ENCODE measurements at regions not wholly inside any gene's neighbourhood (a gene's known extent, or its start where the extent isn't known, plus 50 kb on each side); places are given as distances from the start of the nearest gene placed in this dataset.

GRCh38 chr19:31601855-31602254 lies 252.6 kb upstream of the TSHZ3 start:
- DNase-seq (ENCODE audit: low read depth), result no peak

- no peak for DNase-seq (ENCODE audit: low read depth)
Observed at GRCh38 chr19:31602548-31602947, 253.3 kb upstream of the TSHZ3 start.

GRCh38 chr19:31604493-31605040 lies 255.3 kb upstream of the TSHZ3 start:
- DNase-seq (ENCODE audit: low read depth), result no peak

- no peak for DNase-seq (ENCODE audit: low read depth)
Observed at GRCh38 chr19:31610018-31610417, 260.8 kb upstream of the TSHZ3 start.

- DNase-seq (ENCODE audit: low read depth), result no peak
Observed at GRCh38 chr19:31611046-31611877, 262.0 kb upstream of the TSHZ3 start.

GRCh38 chr19:31612873-31613272 lies 263.6 kb upstream of the TSHZ3 start:
- DNase-seq (ENCODE audit: low read depth), result no peak

- no peak for DNase-seq (ENCODE audit: low read depth)
Observed at GRCh38 chr19:31613683-31614219, 264.5 kb upstream of the TSHZ3 start.

- DNase-seq (ENCODE audit: low read depth), result no peak
Observed at GRCh38 chr19:31616031-31616430, 266.8 kb upstream of the TSHZ3 start.

GRCh38 chr19:31617010-31617585 lies 267.9 kb upstream of the TSHZ3 start:
- no peak for DNase-seq (ENCODE audit: low read depth)

GRCh38 chr19:31625056-31625455 lies 275.8 kb upstream of the TSHZ3 start:
- no peak for DNase-seq (ENCODE audit: low read depth)

- DNase-seq (ENCODE audit: low read depth), result no peak
Observed at GRCh38 chr19:31625575-31625974, 276.3 kb upstream of the TSHZ3 start.

GRCh38 chr19:31626941-31627340 lies 277.7 kb upstream of the TSHZ3 start:
- no peak for DNase-seq (ENCODE audit: low read depth)

GRCh38 chr19:31627620-31628365 lies 278.6 kb upstream of the TSHZ3 start:
- DNase-seq (ENCODE audit: low read depth), result no peak

- DNase-seq (ENCODE audit: low read depth), result no peak
Observed at GRCh38 chr19:31629579-31630363, 280.5 kb upstream of the TSHZ3 start.

- no peak for DNase-seq (ENCODE audit: low read depth)
Observed at GRCh38 chr19:31633014-31633413, 283.8 kb upstream of the TSHZ3 start.

- DNase-seq (ENCODE audit: low read depth), result no peak
Observed at GRCh38 chr19:31639306-31639705, 290.1 kb upstream of the TSHZ3 start.

GRCh38 chr19:31641591-31641990 lies 292.4 kb upstream of the TSHZ3 start:
- no peak for DNase-seq (ENCODE audit: low read depth)

- DNase-seq (ENCODE audit: low read depth), result no peak
Observed at GRCh38 chr19:31648347-31648746, 299.1 kb upstream of the TSHZ3 start.

- DNase-seq (ENCODE audit: low read depth), result no peak
Observed at GRCh38 chr19:31656507-31656906, 307.3 kb upstream of the TSHZ3 start.

GRCh38 chr19:31658993-31659896 lies 310.0 kb upstream of the TSHZ3 start:
- no peak for DNase-seq (ENCODE audit: low read depth)

GRCh38 chr19:31659897-31660210 lies 310.6 kb upstream of the TSHZ3 start:
- DNase-seq (ENCODE audit: low read depth), result no peak

Data from activated gamma-delta T cell treated with anti-CD3 and anti-CD28 coated beads, Interleukin-2, amount 50 U/mL, for 16 hours (primary cell).